SK-N-SH (cell line): ENCODE measurements at regions not wholly inside any gene's neighbourhood (a gene's known extent, or its start where the extent isn't known, plus 50 kb on each side); places are given as distances from the start of the nearest gene placed in this dataset.

Experiments used
- CTCF ChIA-PET: fragments of 300-600, 350-600 bp; formaldehyde crosslinking; extraction: SDS; loops from one replicate; lab custom pipeline; 2021; lab: Yijun Ruan, JAX
- POLR2A ChIA-PET: fragments of 350-600 bp; sonication (Branson Sonifier 250); formaldehyde crosslinking; extraction: SDS; loops from one replicate; lab custom pipeline; 2020; ENCODE audit warnings: antibody characterized with exemption, inconsistent platforms; lab: Yijun Ruan, JAX
- DNase-seq: peaks from one replicate; pipeline ENCODE4 v3.0.0; 2012
- H2AFZ ChIP-seq: fragments of 200-600 bp; sonication (generic); 2 replicates; pipeline ENCODE4 v1.8.1; 2016; ENCODE audit warnings: antibody characterized with exemption, mild to moderate bottlenecking, low read depth
- H3F3A ChIP-seq: fragments of 200-600 bp; sonication (generic); replicated peaks from 2 replicates; pipeline ENCODE3; 2016; ENCODE audit warnings: antibody characterized with exemption, mild to moderate bottlenecking; ENCODE audit not compliant: insufficient read depth
- H3K27ac ChIP-seq, 2 experiments: fragments of 200-500 bp in 1 of 2; fragments of 200-600 bp in 1 of 2; sonication (Bioruptor generic) in 1 of 2; sonication (generic), shearing (Covaris generic) in 1 of 2; 2 replicates each; pipeline versions ENCODE4 v1.5.1 to v1.6.1; 2014 to 2016; ENCODE audit warnings: low read depth in 2 of 2, inconsistent platforms in 1 of 2, low read length in 1 of 2, mild to moderate bottlenecking in 1 of 2, mixed read lengths in 1 of 2
- H3K27me3 ChIP-seq: fragments of 200-600 bp; sonication (generic), shearing (Covaris generic); 2 replicates; pipeline ENCODE4 v1.6.1; 2016; ENCODE audit warnings: mixed run types; ENCODE audit not compliant: insufficient read depth
- H3K36me3 ChIP-seq, 2 experiments: fragments of 200-500 bp in 1 of 2; fragments of 200-600 bp in 1 of 2; sonication (Bioruptor generic) in 1 of 2; sonication (generic) in 1 of 2; replicated peaks in 1 of 2; 2 replicates each; pipeline versions ENCODE3 to v1.5.1; 2014 to 2016; ENCODE audit warnings: low read length in 1 of 2, mild to moderate bottlenecking in 1 of 2; ENCODE audit not compliant: insufficient read depth in 2 of 2, control insufficient read depth in 1 of 2
- H3K4me1 ChIP-seq, 2 experiments: fragments of 200-500 bp in 1 of 2; fragments of 200-600 bp in 1 of 2; sonication (Bioruptor generic) in 1 of 2; sonication (generic), shearing (Covaris generic) in 1 of 2; 2 replicates each; pipeline versions ENCODE4 v1.5.1 to v1.6.1; 2014 to 2016; ENCODE audit warnings: low read depth in 1 of 2, low read length in 1 of 2, mixed run types in 1 of 2; ENCODE audit not compliant: insufficient read depth in 2 of 2, control insufficient read depth in 1 of 2
- H3K4me2 ChIP-seq: fragments of 200-600 bp; sonication (generic), shearing (Covaris generic); 2 replicates; pipeline ENCODE4 v1.6.1; 2017; ENCODE audit warnings: mixed run types
- H3K4me3 ChIP-seq, 2 experiments: fragments of 200-500 bp in 1 of 2; fragments of 200-600 bp in 1 of 2; sonication (Bioruptor generic) in 1 of 2; sonication (generic), shearing (Covaris generic) in 1 of 2; 2 replicates each; pipeline versions ENCODE4 v1.5.1 to v1.8.1; 2014 to 2016; ENCODE audit warnings: low read depth in 2 of 2, inconsistent platforms in 1 of 2, low read length in 1 of 2, mild to moderate bottlenecking in 1 of 2, mixed read lengths in 1 of 2, moderate library complexity in 1 of 2
- H3K79me2 ChIP-seq: fragments of 200-600 bp; sonication (generic); 2 replicates; pipeline ENCODE4 v1.8.1; 2017; ENCODE audit warnings: mild to moderate bottlenecking; ENCODE audit not compliant: insufficient read depth
- H3K9ac ChIP-seq: fragments of 200-600 bp; sonication (generic); 2 replicates; pipeline ENCODE4 v1.6.1; 2017; ENCODE audit warnings: mixed run types
- H3K9me2 ChIP-seq: fragments of 200-600 bp; sonication (generic); 2 replicates; pipeline ENCODE4 v1.6.1; 2017; ENCODE audit warnings: mixed run types
- H3K9me3 ChIP-seq: fragments of 200-600 bp; sonication (generic); 2 replicates; pipeline ENCODE4 v1.6.1; 2017; ENCODE audit warnings: mixed run types, mild to moderate bottlenecking, moderate library complexity
- H4K20me1 ChIP-seq: fragments of 200-600 bp; sonication (generic); 2 replicates; pipeline ENCODE4 v1.6.1; 2017; ENCODE audit warnings: mild to moderate bottlenecking, mixed run types; ENCODE audit not compliant: insufficient read depth
- EZH2phosphoT487 ChIP-seq: fragments of 200-600 bp; sonication (generic); IDR thresholded peaks from 2 replicates; pipeline ENCODE4 v1.6.1; 2017; ENCODE audit warnings: low read depth, mixed run types, mild to moderate bottlenecking, antibody characterized with exemption, moderate library complexity, borderline replicate concordance
- FOSL2 ChIP-seq: IDR thresholded peaks from 2 replicates; pipeline ENCODE4 v1.4.0; 2012; ENCODE audit warnings: low read depth, mild to moderate bottlenecking, moderate library complexity, borderline replicate concordance
- FOXM1 ChIP-seq: IDR thresholded peaks from 2 replicates; pipeline ENCODE4 v1.4.0; 2012; ENCODE audit warnings: low read depth, mild to moderate bottlenecking
- GABPA ChIP-seq: IDR thresholded peaks from 2 replicates; pipeline ENCODE4 v1.4.0; 2012; ENCODE audit warnings: low read depth, mild to moderate bottlenecking
- IRF3 ChIP-seq: fragments of 150-350 bp; IDR thresholded peaks from 2 replicates; pipeline ENCODE4 v1.6.1; 2016; ENCODE audit warnings: mild to moderate bottlenecking, low read depth, low read length
- JUND ChIP-seq: IDR thresholded peaks from 2 replicates; pipeline ENCODE4 v1.4.0; 2012
- MAX ChIP-seq: IDR thresholded peaks from 2 replicates; pipeline ENCODE4 v1.4.0; 2012; ENCODE audit warnings: low read depth
- MXI1 ChIP-seq: IDR thresholded peaks from 2 replicates; pipeline ENCODE4 v1.6.1; 2012; ENCODE audit warnings: mild to moderate bottlenecking, low read depth, low read length, improper control_type of control experiment
- NFIC ChIP-seq: IDR thresholded peaks from 2 replicates; pipeline ENCODE4 v1.4.0; 2012; ENCODE audit warnings: borderline replicate concordance
- POLR2AphosphoS5 ChIP-seq: IDR thresholded peaks from 2 replicates; pipeline ENCODE4 v1.6.1; 2012; ENCODE audit warnings: low read depth, low read length
- RAD21 ChIP-seq: IDR thresholded peaks from 2 replicates; pipeline ENCODE4 v1.6.1; 2012; ENCODE audit warnings: mild to moderate bottlenecking, low read length
- REST ChIP-seq: IDR thresholded peaks from 2 replicates; pipeline ENCODE4 v1.6.1; 2012; ENCODE audit warnings: mild to moderate bottlenecking, low read depth, low read length, moderate library complexity
- RFX5 ChIP-seq: IDR thresholded peaks from 2 replicates; pipeline ENCODE4 v1.6.1; 2012; ENCODE audit warnings: mild to moderate bottlenecking, improper control_type of control experiment, low read length
- TAF1 ChIP-seq: IDR thresholded peaks from 2 replicates; pipeline ENCODE4 v1.6.1; 2012; ENCODE audit warnings: low read depth, mild to moderate bottlenecking, low read length, moderate library complexity, borderline replicate concordance
- YY1 ChIP-seq: IDR thresholded peaks from 2 replicates; pipeline ENCODE4 v1.4.0; 2012; ENCODE audit warnings: low read depth, mild to moderate bottlenecking
- WGBS: methylation state at CpG from one replicate; pipeline ENCODE4 v1.1.6; 2017; ENCODE audit warnings: low lambda C conversion rate; 5-methylcytosine and 5-hydroxymethylcytosine counted together

GRCh38 chr2:39506215-39506614, 69.1 kb upstream of the MAP4K3 start:
- DNase-seq, result no peak
- no peaks in the 10 kb centered on the region for H4K20me1 ChIP-seq
- no peak overlapping the region for H3K9ac ChIP-seq
- no peak for TF ChIP-seq TAF1
- no peak for TF ChIP-seq FOSL2
- TF ChIP-seq NFIC, result no peak
- TF ChIP-seq YY1, result no peak
- no peak for TF ChIP-seq EZH2phosphoT487
- no peak for TF ChIP-seq POLR2AphosphoS5
- TF ChIP-seq MXI1, result no peak
- TF ChIP-seq FOXM1, result no peak
- TF ChIP-seq JUND, result no peak
- TF ChIP-seq MAX, result no peak
- no peak for TF ChIP-seq GABPA
- TF ChIP-seq REST, result no peak
- TF ChIP-seq RAD21, result no peak
- no peak for TF ChIP-seq IRF3
- no peak for TF ChIP-seq RFX5
- TF ChIP-seq, all 33 proteins: peak for 0
- no peak overlapping the region for H2AFZ ChIP-seq
- H3K9me2 ChIP-seq, result no peaks in the 10 kb centered on the region
- no peaks in the 10 kb centered on the region for H3K79me2 ChIP-seq
- H3K27ac ChIP-seq, result no peak overlapping the region
- ChIA-PET POLR2A (no interaction called here), CTCF (interaction anchor here (2.1 kb wide), 1 partner anchor 11 kb away, joined by 6 read pairs; no protein-coding TSS in a partner anchor)
- no peaks in the 10 kb centered on the region for H3K9me3 ChIP-seq
- H3K36me3 ChIP-seq, result no peaks in the 10 kb centered on the region
- no peak overlapping the region for H3K4me3 ChIP-seq
- peaks cover 1 to 15% of the 10 kb centered on the region in 2 experiments; a peak in 3 of 4 replicates for H3K4me1 ChIP-seq
- no peak overlapping the region for H3K4me2 ChIP-seq
- no peaks in the 10 kb centered on the region for H3F3A ChIP-seq
- no peaks in the 10 kb centered on the region for H3K27me3 ChIP-seq
- WGBS, result 53% methylated on average over 2 of the region's 2 CpGs
